Glutamatergic neuron (in vitro differentiated cells): ENCODE measurements at regions not wholly inside any gene's neighbourhood (a gene's known extent, or its start where the extent isn't known, plus 50 kb on each side); places are given as distances from the start of the nearest gene placed in this dataset.

ENCODE experiments used
- DNase-seq: peaks from one replicate; pipeline ENCODE4 v3.0.0; 2022
- H3K27ac Mint-ChIP-seq: one replicate; pipeline ENCODE4 v1.8.0; 2020; ENCODE audit warnings: mild to moderate bottlenecking, mixed read lengths, inconsistent platforms; ENCODE audit not compliant: unreplicated experiment
- H3K27me3 Mint-ChIP-seq: one replicate; pipeline ENCODE4 v1.8.0; 2020; ENCODE audit warnings: mild to moderate bottlenecking, moderate library complexity, mixed read lengths, inconsistent platforms; ENCODE audit not compliant: unreplicated experiment
- H3K36me3 Mint-ChIP-seq: one replicate; pipeline ENCODE4 v1.8.0; 2020; ENCODE audit warnings: mild to moderate bottlenecking, mixed read lengths, inconsistent platforms; ENCODE audit not compliant: unreplicated experiment
- H3K4me1 Mint-ChIP-seq: one replicate; pipeline ENCODE4 v1.8.0; 2020; ENCODE audit warnings: mild to moderate bottlenecking, low read depth, mixed read lengths, inconsistent platforms; ENCODE audit not compliant: unreplicated experiment
- H3K4me3 Mint-ChIP-seq: one replicate; pipeline ENCODE4 v1.8.0; 2020; ENCODE audit warnings: mild to moderate bottlenecking, mixed read lengths, inconsistent platforms; ENCODE audit not compliant: unreplicated experiment
- H3K9me3 Mint-ChIP-seq: one replicate; pipeline ENCODE4 v1.8.0; 2020; ENCODE audit warnings: mild to moderate bottlenecking, moderate library complexity, mixed read lengths, inconsistent platforms; ENCODE audit not compliant: unreplicated experiment
- CTCF ChIP-seq: fragments of 200-600 bp; sonication (generic); IDR thresholded peaks from one replicate; pipeline ENCODE4 v1.5.0; 2021; ENCODE audit not compliant: partially characterized antibody, unreplicated experiment

- H3K4me3 Mint-ChIP-seq: no peak overlapping the region
- H3K27ac Mint-ChIP-seq: no peak overlapping the region
- no peaks in the 10 kb centered on the region for H3K36me3 Mint-ChIP-seq
- H3K4me1 Mint-ChIP-seq: peaks cover 18% of the 10 kb centered on the region
- H3K27me3 Mint-ChIP-seq: peaks cover 2% of the 10 kb centered on the region
- H3K9me3 Mint-ChIP-seq: peaks cover 4% of the 10 kb centered on the region
- no peak for TF ChIP-seq CTCF
- no peak for DNase-seq
These were observed 208.7 kb upstream of the FAM3C start for GRCh38 chr7:121604627-121605316.

GRCh38 chr7:121603886-121604285, 207.8 kb upstream of the FAM3C start:
- H3K9me3 Mint-ChIP-seq: peaks cover 3% of the 10 kb centered on the region
- H3K4me1 Mint-ChIP-seq: peaks cover 11% of the 10 kb centered on the region
- DNase-seq: no peak
- H3K36me3 Mint-ChIP-seq: no peaks in the 10 kb centered on the region
- peaks cover 2% of the 10 kb centered on the region for H3K27me3 Mint-ChIP-seq
- H3K27ac Mint-ChIP-seq: no peak overlapping the region
- no peak for TF ChIP-seq CTCF
- no peak overlapping the region for H3K4me3 Mint-ChIP-seq

GRCh38 chr7:121599887-121600286, 203.8 kb upstream of the FAM3C start:
- Mint-ChIP-seq H3K27ac (no peak overlapping the region), H3K4me1 (peaks cover 6% of the 10 kb centered on the region), H3K4me3 (no peak overlapping the region), H3K27me3 (no peaks in the 10 kb centered on the region), H3K9me3 (no peaks in the 10 kb centered on the region), H3K36me3 (no peaks in the 10 kb centered on the region)
- no peak for DNase-seq
- no peak for TF ChIP-seq CTCF

GRCh38 chr7:121595758-121596696, 199.9 kb upstream of the FAM3C start:
- no peak overlapping the region for H3K27ac Mint-ChIP-seq
- no peak for DNase-seq
- H3K27me3 Mint-ChIP-seq: no peaks in the 10 kb centered on the region
- no peak for TF ChIP-seq CTCF
- H3K9me3 Mint-ChIP-seq: no peaks in the 10 kb centered on the region
- H3K4me1 Mint-ChIP-seq: no peaks in the 10 kb centered on the region
- H3K4me3 Mint-ChIP-seq: no peak overlapping the region
- no peaks in the 10 kb centered on the region for H3K36me3 Mint-ChIP-seq

GRCh38 chr7:121591926-121592325, 195.8 kb upstream of the FAM3C start:
- no peaks in the 10 kb centered on the region for H3K9me3 Mint-ChIP-seq
- no peak for DNase-seq
- no peak for TF ChIP-seq CTCF
- no peaks in the 10 kb centered on the region for H3K27me3 Mint-ChIP-seq
- H3K36me3 Mint-ChIP-seq: no peaks in the 10 kb centered on the region
- H3K4me3 Mint-ChIP-seq: no peak overlapping the region
- H3K4me1 Mint-ChIP-seq: no peaks in the 10 kb centered on the region
- H3K27ac Mint-ChIP-seq: no peak overlapping the region
